CD14-positive monocyte (primary cell): ENCODE measurements at regions not wholly inside any gene's neighbourhood (a gene's known extent, or its start where the extent isn't known, plus 50 kb on each side); places are given as distances from the start of the nearest gene placed in this dataset.

Experiments
- DNase-seq, 3 donors: peaks; one replicate each; pipeline ENCODE4 v3.0.0-alpha.2; 2011 to 2022
- H2AFZ ChIP-seq: 2 replicates; pipeline ENCODE4 v1.6.0; 2012; ENCODE audit warnings: mild to moderate bottlenecking, low read depth, low read length, inconsistent platforms; ENCODE audit not compliant: insufficient read depth, poor library complexity, severe bottlenecking
- H3K27ac ChIP-seq, 2 donors: 1 replicate in 1 of 2; 2 replicates in 1 of 2; pipeline ENCODE4 v1.5.1; 2012 to 2013; ENCODE audit warnings: low read length in 2 of 2, control low read depth in 1 of 2, inconsistent platforms in 1 of 2, low read depth in 1 of 2, mild to moderate bottlenecking in 1 of 2
- H3K27me3 ChIP-seq, 2 donors: one replicate each; pipeline versions ENCODE4 v1.6.0 to v1.6.1; 2011 to 2013; ENCODE audit warnings: low read length in 2 of 2; ENCODE audit not compliant: control insufficient read depth in 2 of 2, insufficient read depth in 2 of 2
- H3K36me3 ChIP-seq, 2 donors: replicated peaks in 1 of 2; 1 replicate in 1 of 2; 2 replicates in 1 of 2; pipeline versions ENCODE4 v1.5.1 to v1.6.1; 2012 to 2013; ENCODE audit warnings: low read length in 2 of 2, control low read depth in 1 of 2, inconsistent platforms in 1 of 2, mild to moderate bottlenecking in 1 of 2; ENCODE audit not compliant: insufficient read depth in 2 of 2, control insufficient read depth in 1 of 2
- H3K4me1 ChIP-seq, 2 donors: 1 replicate in 1 of 2; 2 replicates in 1 of 2; pipeline versions ENCODE4 v1.5.1 to v1.6.1; 2012 to 2013; ENCODE audit warnings: low read length in 2 of 2, control low read depth in 1 of 2, inconsistent platforms in 1 of 2, mild to moderate bottlenecking in 1 of 2, moderate library complexity in 1 of 2; ENCODE audit not compliant: insufficient read depth in 2 of 2, control insufficient read depth in 1 of 2
- H3K4me2 ChIP-seq: replicated peaks from 2 replicates; pipeline ENCODE3; 2012; ENCODE audit warnings: low read length, moderate library complexity, mild to moderate bottlenecking; ENCODE audit not compliant: poor library complexity, severe bottlenecking; ENCODE audit errors: extremely low read depth
- H3K4me3 ChIP-seq, 3 experiments: fragments of 200-600 bp in 1 of 3; sonication (generic) in 1 of 3; replicated peaks in 1 of 3; 1 replicate in 2 of 3; 2 replicates in 1 of 3; pipeline ENCODE4 v1.5.1; 2011 to 2013; ENCODE audit warnings: low read length in 3 of 3, mild to moderate bottlenecking in 3 of 3, control low read depth in 2 of 3, low read depth in 2 of 3, inconsistent platforms in 1 of 3, moderate library complexity in 1 of 3
- H3K79me2 ChIP-seq: 2 replicates; pipeline ENCODE4 v1.6.0; 2012; ENCODE audit warnings: mild to moderate bottlenecking, control low read depth, inconsistent platforms, low read length, moderate library complexity; ENCODE audit not compliant: insufficient read depth
- H3K9ac ChIP-seq: 2 replicates; pipeline ENCODE4 v1.6.0; 2017; ENCODE audit warnings: low read length, mild to moderate bottlenecking; ENCODE audit not compliant: insufficient read depth, poor library complexity, severe bottlenecking
- H3K9me3 ChIP-seq, 2 donors: replicated peaks in 1 of 2; 1 replicate in 1 of 2; 2 replicates in 1 of 2; pipeline versions ENCODE4 v1.5.1 to v1.6.1; 2012 to 2013; ENCODE audit warnings: low read length in 2 of 2, control low read depth in 1 of 2; ENCODE audit not compliant: control insufficient read depth in 1 of 2, insufficient read depth in 1 of 2
- H4K20me1 ChIP-seq: 2 replicates; pipeline ENCODE4 v1.6.0; 2012; ENCODE audit warnings: mild to moderate bottlenecking, low read length, control low read depth, moderate library complexity; ENCODE audit not compliant: insufficient read depth
- H3K27ac Mint-ChIP-seq, 7 donors: one replicate each; pipeline ENCODE4 v1.8.0; 2020; ENCODE audit warnings: mild to moderate bottlenecking in 7 of 7, mixed read lengths in 7 of 7, moderate library complexity in 6 of 7, inconsistent platforms in 2 of 7
- H3K27me3 Mint-ChIP-seq, 3 donors: one replicate each; pipeline ENCODE4 v1.8.0; 2021 to 2022; ENCODE audit warnings: low read depth in 3 of 3, mild to moderate bottlenecking in 3 of 3, mixed read lengths in 3 of 3, moderate library complexity in 3 of 3, inconsistent platforms in 1 of 3
- H3K36me3 Mint-ChIP-seq, 2 donors: one replicate each; pipeline ENCODE4 v1.8.0; 2020; ENCODE audit warnings: mixed read lengths in 2 of 2, inconsistent platforms in 1 of 2, mild to moderate bottlenecking in 1 of 2
- H3K4me1 Mint-ChIP-seq: one replicate; pipeline ENCODE4 v1.8.0; 2020; ENCODE audit warnings: mild to moderate bottlenecking, mixed read lengths
- H3K4me3 Mint-ChIP-seq, 2 donors: one replicate each; pipeline ENCODE4 v1.8.0; 2020; ENCODE audit warnings: mild to moderate bottlenecking in 2 of 2, mixed read lengths in 2 of 2, moderate library complexity in 1 of 2
- H3K9me3 Mint-ChIP-seq, 7 donors: one replicate each; pipeline ENCODE4 v1.8.0; 2020 to 2022; ENCODE audit warnings: mixed read lengths in 7 of 7, mild to moderate bottlenecking in 6 of 7, moderate library complexity in 6 of 7, inconsistent platforms in 2 of 7
- WGBS: methylation state at CpG from one replicate; pipeline ENCODE4 v1.1.5; 2013; ENCODE audit warnings: missing lambda C conversion rate; ENCODE audit not compliant: insufficient coverage; 5-methylcytosine and 5-hydroxymethylcytosine counted together
- intact Hi-C, 2 donors: fragments of 100-400 bp; cut with micrococcal nuclease; formaldehyde crosslinking; loops; one replicate each; pipeline versions ENCODE4 v1.15.0 to v1.15.1; 2023
- TF ChIP-seq, protein P1 (sequence below): fragments of 200-600 bp; IDR thresholded peaks from one replicate; pipeline ENCODE4 v1.8.0; 2022; ENCODE audit warnings: antibody characterized with exemption, mild to moderate bottlenecking

DNA sequence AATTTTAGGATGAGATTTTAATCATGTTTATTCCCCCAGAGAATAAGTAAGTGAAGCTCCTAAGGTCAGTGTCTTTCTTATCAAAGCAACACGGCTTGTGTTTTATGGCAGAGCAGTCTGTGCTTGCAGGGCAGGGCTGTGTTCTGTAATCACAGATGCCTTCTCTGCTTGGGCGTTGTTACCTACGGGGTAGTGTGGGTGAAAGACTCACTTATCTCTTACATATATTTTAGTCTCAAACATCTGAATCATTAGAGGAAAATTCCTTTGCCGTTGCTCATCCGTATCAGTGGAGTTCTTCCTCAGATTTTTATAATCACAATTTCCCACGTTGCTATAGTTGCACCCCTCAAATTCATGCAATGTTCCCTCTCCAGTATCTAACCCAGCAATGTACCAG, 271.7 kb upstream of the MEIS2 start:
- no peaks in the 10 kb centered on the region for H3K36me3 Mint-ChIP-seq
- no peaks in the 10 kb centered on the region for H3K4me1 Mint-ChIP-seq

DNA sequence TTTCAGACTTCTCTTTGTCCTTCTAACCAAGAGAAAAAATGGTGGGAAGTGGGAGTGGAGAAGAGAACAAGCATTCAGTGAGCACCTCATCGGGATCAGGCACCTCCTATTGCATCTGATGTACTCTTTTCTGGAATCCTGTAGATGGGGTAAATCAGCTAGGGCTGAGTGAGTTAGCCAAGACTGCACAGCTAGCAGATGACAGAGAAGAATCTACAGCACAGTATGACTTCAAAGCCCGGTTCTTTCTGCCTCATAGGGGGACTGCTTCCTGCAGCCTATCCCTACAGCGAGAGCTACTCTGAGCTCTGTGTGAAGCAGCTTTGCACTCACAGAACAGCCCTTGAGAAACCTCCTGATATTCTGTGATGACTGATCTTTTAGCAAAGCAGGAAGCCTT, 275.2 kb upstream of the MEIS2 start:
- intact Hi-C loops, result no loop called here
- no peaks in the 10 kb centered on the region for H3K27me3 ChIP-seq
- no peaks in the 10 kb centered on the region for H3K36me3 ChIP-seq
- H3K4me3 Mint-ChIP-seq, result no peak overlapping the region
- no peaks in the 10 kb centered on the region for H4K20me1 ChIP-seq
- no peaks in the 10 kb centered on the region for H3K4me1 ChIP-seq
- peaks cover 1 to 7% (median 5%) of the 10 kb centered on the region in 7 donors for H3K9me3 Mint-ChIP-seq
- no peak overlapping the region for H3K9ac ChIP-seq
- H3K4me1 Mint-ChIP-seq, result no peaks in the 10 kb centered on the region
- H3K9me3 ChIP-seq, result peaks cover 3% of the 10 kb centered on the region in 2 donors
- no peaks in the 10 kb centered on the region for H3K36me3 Mint-ChIP-seq
- peak overlapping the region in 1 of 7 donors; percentile 36 for H3K27ac Mint-ChIP-seq
- 0% methylated on average over 1 of the region's 3 CpGs for WGBS
- TF ChIP-seq, protein P1, sequence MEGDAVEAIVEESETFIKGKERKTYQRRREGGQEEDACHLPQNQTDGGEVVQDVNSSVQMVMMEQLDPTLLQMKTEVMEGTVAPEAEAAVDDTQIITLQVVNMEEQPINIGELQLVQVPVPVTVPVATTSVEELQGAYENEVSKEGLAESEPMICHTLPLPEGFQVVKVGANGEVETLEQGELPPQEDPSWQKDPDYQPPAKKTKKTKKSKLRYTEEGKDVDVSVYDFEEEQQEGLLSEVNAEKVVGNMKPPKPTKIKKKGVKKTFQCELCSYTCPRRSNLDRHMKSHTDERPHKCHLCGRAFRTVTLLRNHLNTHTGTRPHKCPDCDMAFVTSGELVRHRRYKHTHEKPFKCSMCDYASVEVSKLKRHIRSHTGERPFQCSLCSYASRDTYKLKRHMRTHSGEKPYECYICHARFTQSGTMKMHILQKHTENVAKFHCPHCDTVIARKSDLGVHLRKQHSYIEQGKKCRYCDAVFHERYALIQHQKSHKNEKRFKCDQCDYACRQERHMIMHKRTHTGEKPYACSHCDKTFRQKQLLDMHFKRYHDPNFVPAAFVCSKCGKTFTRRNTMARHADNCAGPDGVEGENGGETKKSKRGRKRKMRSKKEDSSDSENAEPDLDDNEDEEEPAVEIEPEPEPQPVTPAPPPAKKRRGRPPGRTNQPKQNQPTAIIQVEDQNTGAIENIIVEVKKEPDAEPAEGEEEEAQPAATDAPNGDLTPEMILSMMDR, result no peak
- no peak overlapping the region for H2AFZ ChIP-seq
- H3K4me3 ChIP-seq, result no peak overlapping the region
- H3K27me3 Mint-ChIP-seq, result no peaks in the 10 kb centered on the region
- no peak overlapping the region for H3K4me2 ChIP-seq
- DNase-seq, result no peak
- H3K79me2 ChIP-seq, result no peaks in the 10 kb centered on the region
- no peak overlapping the region for H3K27ac ChIP-seq

More for the DNA sequence above, 271.7 kb upstream of the MEIS2 start:
- H3K27ac Mint-ChIP-seq, result no peak overlapping the region
- Histone ChIP-seq H3K27me3 (no peaks in the 10 kb centered on the region), H3K4me1 (no peaks in the 10 kb centered on the region), H4K20me1 (no peaks in the 10 kb centered on the region), H3K4me3 (no peak overlapping the region), H3K27ac (no peak overlapping the region), H3K79me2 (no peaks in the 10 kb centered on the region), H3K9ac (no peak overlapping the region), H3K4me2 (no peak overlapping the region), H3K9me3 (peaks cover 3 to 12% of the 10 kb centered on the region in 2 donors), H2AFZ (no peak overlapping the region), H3K36me3 (no peaks in the 10 kb centered on the region)
- TF ChIP-seq, protein P1, result no peak
- 62% methylated on average over 3 of the region's 6 CpGs for WGBS
- no peak overlapping the region for H3K4me3 Mint-ChIP-seq
- H3K9me3 Mint-ChIP-seq, result peaks cover 0 to 14% (median 7%) of the 10 kb centered on the region in 7 donors
- no peaks in the 10 kb centered on the region for H3K27me3 Mint-ChIP-seq
- intact Hi-C loops, result no loop called here
- no peak for DNase-seq
